CD4-positive, alpha-beta T cell (primary cell): ENCODE measurements at regions not wholly inside any gene's neighbourhood (a gene's known extent, or its start where the extent isn't known, plus 50 kb on each side); places are given as distances from the start of the nearest gene placed in this dataset.

ENCODE experiments used
- ATAC-seq: fragments of 200-7000 bp; cut with Tn5 transposase; one replicate; pipeline ENCODE4 v1.10.0; 2022; ENCODE audit warnings: mild to moderate bottlenecking; ENCODE audit not compliant: poor library complexity
- CTCF ChIA-PET: fragments of 350-600 bp; sonication (Branson Sonifier 250); formaldehyde crosslinking; loops from one replicate; lab custom pipeline; 2021; ENCODE audit warnings: antibody characterized with exemption, inconsistent platforms; lab: Charles Lee
- POLR2A ChIA-PET: fragments of 350-600 bp; sonication (Branson Sonifier 250); formaldehyde crosslinking; loops from one replicate; lab custom pipeline; 2021; ENCODE audit warnings: antibody characterized with exemption, inconsistent platforms; lab: Charles Lee
- DNase-seq, 14 experiments: peaks; one replicate each; pipeline ENCODE4 v3.0.0-alpha.2; 2013 to 2020; ENCODE audit warnings: mixed read lengths in 2 of 14
- H3K27ac ChIP-seq, 2 donors: one replicate each; pipeline versions ENCODE4 v1.5.1 to v1.7.0; 2013; ENCODE audit warnings: low read length in 2 of 2, low read depth in 1 of 2, mild to moderate bottlenecking in 1 of 2
- H3K27me3 ChIP-seq, 2 experiments: 1 replicate in 1 of 2; 2 replicates in 1 of 2; pipeline versions ENCODE4 v1.6.1 to v1.7.0; 2013; ENCODE audit warnings: low read length in 2 of 2, control low read depth in 1 of 2, mild to moderate bottlenecking in 1 of 2, moderate library complexity in 1 of 2; ENCODE audit not compliant: insufficient read depth in 2 of 2, control insufficient read depth in 1 of 2
- H3K36me3 ChIP-seq: one replicate; pipeline ENCODE4 v1.6.1; 2013; ENCODE audit warnings: low read length, control low read depth; ENCODE audit not compliant: insufficient read depth
- H3K4me1 ChIP-seq: one replicate; pipeline ENCODE4 v1.6.1; 2013; ENCODE audit warnings: low read length, control low read depth; ENCODE audit not compliant: insufficient read depth
- H3K4me3 ChIP-seq: one replicate; pipeline ENCODE4 v1.5.1; 2013; ENCODE audit warnings: mild to moderate bottlenecking, low read length, moderate library complexity
- H3K9me3 ChIP-seq, 2 experiments: 1 replicate in 1 of 2; 2 replicates in 1 of 2; pipeline versions ENCODE4 v1.6.1 to v1.7.0; 2013; ENCODE audit warnings: low read length in 2 of 2, mild to moderate bottlenecking in 2 of 2, control low read depth in 1 of 2, moderate library complexity in 1 of 2; ENCODE audit not compliant: control insufficient read depth in 1 of 2, insufficient read depth in 1 of 2
- H3K27ac Mint-ChIP-seq: one replicate; pipeline ENCODE4 v1.8.0; 2020; ENCODE audit warnings: mixed read lengths
- H3K27me3 Mint-ChIP-seq: one replicate; pipeline ENCODE4 v1.8.0; 2021; ENCODE audit warnings: mixed read lengths
- H3K36me3 Mint-ChIP-seq: one replicate; pipeline ENCODE4 v1.8.0; 2021; ENCODE audit warnings: low read depth, mixed read lengths
- H3K4me1 Mint-ChIP-seq: one replicate; pipeline ENCODE4 v1.8.0; 2021; ENCODE audit warnings: low read depth, mixed read lengths
- H3K4me3 Mint-ChIP-seq: one replicate; pipeline ENCODE4 v1.8.0; 2020; ENCODE audit warnings: mild to moderate bottlenecking, mixed read lengths
- H3K9me3 Mint-ChIP-seq: one replicate; pipeline ENCODE4 v1.8.0; 2020; ENCODE audit warnings: mixed read lengths
- CTCF ChIP-seq: fragments of 200-600 bp; IDR thresholded peaks from one replicate; pipeline ENCODE4 v1.8.0; 2022; ENCODE audit warnings: antibody characterized with exemption, mild to moderate bottlenecking
- intact Hi-C, 2 experiments: fragments of 100-400 bp; cut with DNase I in 1 of 2; cut with micrococcal nuclease in 1 of 2; formaldehyde crosslinking; loops; one replicate each; pipeline versions ENCODE4 v1.15.1 to v1.9.0; 2023 to 2025; cut with DNase I, micrococcal nuclease

GRCh38 chr1:34657266-34657665, 97.6 kb upstream of the GJB5 start:
- Mint-ChIP-seq H3K4me3 (no peak overlapping the region), H3K36me3 (no peaks in the 10 kb centered on the region), H3K4me1 (no peaks in the 10 kb centered on the region), H3K9me3 (no peaks in the 10 kb centered on the region), H3K27ac (no peak overlapping the region), H3K27me3 (peaks cover 44% of the 10 kb centered on the region)
- POLR2A ChIA-PET: no interaction called here
- Histone ChIP-seq H3K36me3 (no peaks in the 10 kb centered on the region), H3K9me3 (no peaks in the 10 kb centered on the region), H3K27me3 (no peaks in the 10 kb centered on the region), H3K4me1 (no peaks in the 10 kb centered on the region), H3K4me3 (no peak overlapping the region), H3K27ac (no peak overlapping the region)
- CTCF ChIA-PET: no interaction called here
- intact Hi-C loops: no loop called here
- TF ChIP-seq CTCF: no peak
- DNase-seq (no peak), ATAC-seq (no peak)

- no peak for ATAC-seq
- no peak overlapping the region for H3K27ac Mint-ChIP-seq
- no peaks in the 10 kb centered on the region for H3K36me3 Mint-ChIP-seq
- CTCF ChIA-PET: no interaction called here
- H3K36me3 ChIP-seq: no peaks in the 10 kb centered on the region
- TF ChIP-seq CTCF: no peak
- peaks cover 40% of the 10 kb centered on the region for H3K27me3 Mint-ChIP-seq
- H3K4me1 ChIP-seq: no peaks in the 10 kb centered on the region
- intact Hi-C loops: no loop called here
- H3K27me3 ChIP-seq: no peaks in the 10 kb centered on the region
- H3K9me3 ChIP-seq: no peaks in the 10 kb centered on the region
- H3K9me3 Mint-ChIP-seq: no peaks in the 10 kb centered on the region
- no peak overlapping the region for H3K4me3 Mint-ChIP-seq
- H3K4me3 ChIP-seq: no peak overlapping the region
- H3K27ac ChIP-seq: no peak overlapping the region
- DNase-seq: no peak
- POLR2A ChIA-PET: no interaction called here
- no peaks in the 10 kb centered on the region for H3K4me1 Mint-ChIP-seq
These were observed 97.0 kb upstream of the GJB5 start for GRCh38 chr1:34657849-34658248.

GRCh38 chr1:34663031-34663430, 91.8 kb upstream of the GJB5 start:
- ChIA-PET POLR2A (no interaction called here), CTCF (no interaction called here)
- Mint-ChIP-seq H3K27me3 (peaks cover 25% of the 10 kb centered on the region), H3K27ac (no peak overlapping the region), H3K4me1 (no peaks in the 10 kb centered on the region), H3K4me3 (no peak overlapping the region), H3K9me3 (no peaks in the 10 kb centered on the region), H3K36me3 (no peaks in the 10 kb centered on the region)
- Histone ChIP-seq H3K4me1 (no peaks in the 10 kb centered on the region), H3K4me3 (no peak overlapping the region), H3K27ac (no peak overlapping the region), H3K9me3 (no peaks in the 10 kb centered on the region), H3K27me3 (peaks cover 0 to 3% of the 10 kb centered on the region in 2 experiments), H3K36me3 (no peaks in the 10 kb centered on the region)
- intact Hi-C loops: no loop called here
- DNase-seq (no peak), ATAC-seq (no peak)
- no peak for TF ChIP-seq CTCF
